B cell (primary cell): ENCODE measurements at regions not wholly inside any gene's neighbourhood (a gene's known extent, or its start where the extent isn't known, plus 50 kb on each side); places are given as distances from the start of the nearest gene placed in this dataset.

Source experiments
- EZH2 ChIP-seq: IDR thresholded peaks from 2 replicates; pipeline ENCODE4 v1.6.1; 2012; ENCODE audit warnings: borderline replicate concordance, low read depth, mild to moderate bottlenecking, moderate library complexity, low read length; ENCODE audit not compliant: insufficient read depth, poor library complexity, severe bottlenecking
- TF ChIP-seq, protein P1 (sequence below): fragments of 200-600 bp; IDR thresholded peaks from one replicate; pipeline ENCODE4 v1.8.0; 2022; ENCODE audit warnings: antibody characterized with exemption, mild to moderate bottlenecking

DNA sequence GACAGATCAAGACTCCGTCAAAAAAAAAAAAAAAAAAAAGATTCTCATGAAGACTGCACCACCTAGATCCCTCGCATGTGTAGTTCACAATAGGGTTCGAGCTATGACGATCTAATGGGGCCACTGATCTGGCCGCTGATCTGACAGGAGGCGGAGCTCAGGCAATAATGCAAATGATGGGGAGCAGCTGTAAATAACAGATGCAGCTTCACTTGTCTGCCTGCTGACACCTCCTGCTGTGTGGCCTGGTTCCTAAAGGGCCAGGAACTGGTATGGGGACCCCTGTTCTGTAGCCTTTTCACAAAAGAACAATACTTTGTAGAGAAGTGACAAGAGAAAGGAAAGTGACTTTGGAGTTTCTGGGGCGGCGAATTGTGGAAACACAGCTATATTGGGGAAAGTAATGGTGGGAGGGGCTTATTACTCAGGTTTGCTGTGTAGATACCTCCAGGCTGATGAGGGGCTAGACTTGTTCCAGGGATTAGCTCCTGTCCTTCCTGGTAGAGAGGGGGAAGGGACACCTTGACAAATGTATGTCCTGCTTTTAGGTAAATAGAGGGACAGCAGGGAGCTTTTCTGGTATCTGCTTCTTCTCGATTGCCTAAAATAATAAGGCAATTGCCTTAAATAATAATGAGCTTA is 57.1 kb downstream of the HAPSTR1 start:
- no peak for TF ChIP-seq EZH2
- TF ChIP-seq, protein P1, sequence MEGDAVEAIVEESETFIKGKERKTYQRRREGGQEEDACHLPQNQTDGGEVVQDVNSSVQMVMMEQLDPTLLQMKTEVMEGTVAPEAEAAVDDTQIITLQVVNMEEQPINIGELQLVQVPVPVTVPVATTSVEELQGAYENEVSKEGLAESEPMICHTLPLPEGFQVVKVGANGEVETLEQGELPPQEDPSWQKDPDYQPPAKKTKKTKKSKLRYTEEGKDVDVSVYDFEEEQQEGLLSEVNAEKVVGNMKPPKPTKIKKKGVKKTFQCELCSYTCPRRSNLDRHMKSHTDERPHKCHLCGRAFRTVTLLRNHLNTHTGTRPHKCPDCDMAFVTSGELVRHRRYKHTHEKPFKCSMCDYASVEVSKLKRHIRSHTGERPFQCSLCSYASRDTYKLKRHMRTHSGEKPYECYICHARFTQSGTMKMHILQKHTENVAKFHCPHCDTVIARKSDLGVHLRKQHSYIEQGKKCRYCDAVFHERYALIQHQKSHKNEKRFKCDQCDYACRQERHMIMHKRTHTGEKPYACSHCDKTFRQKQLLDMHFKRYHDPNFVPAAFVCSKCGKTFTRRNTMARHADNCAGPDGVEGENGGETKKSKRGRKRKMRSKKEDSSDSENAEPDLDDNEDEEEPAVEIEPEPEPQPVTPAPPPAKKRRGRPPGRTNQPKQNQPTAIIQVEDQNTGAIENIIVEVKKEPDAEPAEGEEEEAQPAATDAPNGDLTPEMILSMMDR = no peak
